ENCODE measurements at regions not wholly inside any gene's neighbourhood (a gene's known extent, or its start where the extent isn't known, plus 50 kb on each side); places are given as distances from the start of the nearest gene placed in this dataset.

DNA sequence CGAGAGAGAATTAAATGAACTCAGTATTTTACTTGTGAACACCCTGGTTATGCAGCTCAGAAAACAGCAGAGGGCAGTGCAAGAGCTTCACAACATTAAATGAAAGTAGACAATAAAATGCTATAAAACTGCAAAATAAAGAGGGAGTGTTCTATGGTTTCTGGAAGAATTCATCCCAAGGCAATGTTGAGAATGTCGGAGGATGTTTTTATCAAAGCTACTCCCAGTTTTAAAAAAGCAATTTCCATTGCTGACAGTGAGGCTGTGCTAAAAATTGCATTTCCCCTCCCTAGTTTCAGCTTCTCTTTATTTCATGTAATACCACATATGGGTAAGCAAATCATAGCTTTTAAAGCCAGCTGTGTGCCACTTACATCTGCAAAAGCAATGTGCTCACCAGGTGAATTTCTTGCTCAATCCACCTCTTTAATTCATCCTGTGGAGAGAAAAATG is 296.8 kb downstream of the RAB38 start:
- DNase-seq (ENCODE audit: low spot score in 2 of 2): no peak
- intact Hi-C loops (cut with DNase I; ENCODE audit: low total_unique reads): no loop called here
- 17 to 23% methylated on average over 2 of the region's 2 CpGs for WGBS, 2 donors
- H3K4me3 ChIP-seq (ENCODE audit: low read depth, poor library complexity, severe bottlenecking): no peak overlapping the region
- no peak for TF ChIP-seq POLR2A (IDR thresholded peaks at IDR 0.05)
- TF ChIP-seq, protein P1, sequence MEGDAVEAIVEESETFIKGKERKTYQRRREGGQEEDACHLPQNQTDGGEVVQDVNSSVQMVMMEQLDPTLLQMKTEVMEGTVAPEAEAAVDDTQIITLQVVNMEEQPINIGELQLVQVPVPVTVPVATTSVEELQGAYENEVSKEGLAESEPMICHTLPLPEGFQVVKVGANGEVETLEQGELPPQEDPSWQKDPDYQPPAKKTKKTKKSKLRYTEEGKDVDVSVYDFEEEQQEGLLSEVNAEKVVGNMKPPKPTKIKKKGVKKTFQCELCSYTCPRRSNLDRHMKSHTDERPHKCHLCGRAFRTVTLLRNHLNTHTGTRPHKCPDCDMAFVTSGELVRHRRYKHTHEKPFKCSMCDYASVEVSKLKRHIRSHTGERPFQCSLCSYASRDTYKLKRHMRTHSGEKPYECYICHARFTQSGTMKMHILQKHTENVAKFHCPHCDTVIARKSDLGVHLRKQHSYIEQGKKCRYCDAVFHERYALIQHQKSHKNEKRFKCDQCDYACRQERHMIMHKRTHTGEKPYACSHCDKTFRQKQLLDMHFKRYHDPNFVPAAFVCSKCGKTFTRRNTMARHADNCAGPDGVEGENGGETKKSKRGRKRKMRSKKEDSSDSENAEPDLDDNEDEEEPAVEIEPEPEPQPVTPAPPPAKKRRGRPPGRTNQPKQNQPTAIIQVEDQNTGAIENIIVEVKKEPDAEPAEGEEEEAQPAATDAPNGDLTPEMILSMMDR (IDR thresholded peaks at IDR 0.05): no peak

DNA sequence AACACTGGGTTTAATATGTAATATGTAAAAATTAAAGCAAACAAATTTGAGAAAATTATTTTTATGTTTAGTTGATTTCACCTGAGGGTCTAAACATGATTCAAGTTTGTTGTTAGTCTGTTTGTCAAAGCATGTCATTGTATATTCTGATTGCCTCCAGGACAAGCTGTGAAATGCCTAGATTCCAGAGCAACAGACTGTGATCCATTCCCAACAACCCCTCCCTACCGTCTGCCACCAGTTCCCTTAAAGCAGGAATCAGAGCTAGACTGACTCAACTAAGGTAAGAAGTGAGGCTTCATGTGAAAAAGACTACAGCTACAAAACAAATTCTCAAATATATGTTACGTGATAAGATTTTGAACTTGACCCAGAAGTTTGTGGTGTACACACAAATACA is 304.2 kb downstream of the RAB38 start:
- H3K4me3 ChIP-seq (ENCODE audit: low read depth, poor library complexity, severe bottlenecking): no peak overlapping the region
- intact Hi-C loops (cut with DNase I; ENCODE audit: low total_unique reads): no loop called here
- TF ChIP-seq POLR2A (IDR thresholded peaks at IDR 0.05): no peak
- TF ChIP-seq, protein P1 (IDR thresholded peaks at IDR 0.05): no peak
- 45 to 49% methylated on average over 2 of the region's 2 CpGs for WGBS, 2 donors
- no peak for DNase-seq (ENCODE audit: low spot score in 2 of 2)

DNA sequence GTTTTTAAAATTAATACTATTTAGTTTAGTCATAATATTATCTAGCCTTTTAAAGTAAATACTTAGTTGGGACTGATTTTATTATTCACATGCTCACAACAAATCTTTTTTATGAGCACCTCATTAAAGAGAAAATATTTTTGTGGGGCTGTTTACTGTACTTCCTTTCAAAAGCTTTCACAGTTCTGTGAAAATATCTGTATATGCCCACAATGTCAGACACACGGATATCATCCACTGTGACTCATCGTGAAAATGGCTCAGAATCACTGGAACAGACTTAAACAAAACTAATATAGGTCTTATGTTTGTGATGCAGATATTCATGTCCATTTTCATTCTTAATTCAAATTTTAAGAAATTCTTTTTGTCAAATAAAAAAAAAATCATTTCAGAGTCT is 305.2 kb downstream of the RAB38 start:
- TF ChIP-seq, protein P1 (IDR thresholded peaks at IDR 0.05): no peak
- no peak for TF ChIP-seq POLR2A (IDR thresholded peaks at IDR 0.05)
- H3K4me3 ChIP-seq (ENCODE audit: low read depth, poor library complexity, severe bottlenecking): no peak overlapping the region
- intact Hi-C loops (cut with DNase I; ENCODE audit: low total_unique reads): no loop called here
- DNase-seq (ENCODE audit: low spot score in 2 of 2): no peak
- 62 to 73% methylated on average over 2 of the region's 2 CpGs for WGBS, 2 donors

DNA sequence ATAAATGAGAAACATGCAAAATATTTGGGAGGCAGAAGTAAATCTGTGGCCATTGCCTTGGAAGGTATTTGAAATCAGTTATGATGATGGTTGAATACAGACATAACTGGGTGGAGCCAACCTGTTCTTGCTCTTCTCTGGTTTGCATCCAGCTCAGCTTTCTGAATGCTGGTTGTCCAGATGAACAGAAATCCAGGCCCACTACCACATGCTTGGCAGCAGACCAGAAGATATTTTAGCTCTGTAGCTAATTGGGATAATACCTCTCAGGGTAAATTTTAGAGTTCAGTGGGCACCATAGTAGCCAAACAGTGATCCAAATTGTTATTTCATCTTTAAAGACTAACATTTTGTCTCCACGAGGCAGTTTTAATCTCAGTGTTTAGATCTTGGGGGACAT is 308.3 kb downstream of the RAB38 start:
- no peak for TF ChIP-seq POLR2A (IDR thresholded peaks at IDR 0.05)
- TF ChIP-seq, protein P1 (IDR thresholded peaks at IDR 0.05): no peak
- WGBS, 2 donors: 75 to 97% methylated on average over 1 of the region's 1 CpG
- intact Hi-C loops (cut with DNase I; ENCODE audit: low total_unique reads): no loop called here

DNA sequence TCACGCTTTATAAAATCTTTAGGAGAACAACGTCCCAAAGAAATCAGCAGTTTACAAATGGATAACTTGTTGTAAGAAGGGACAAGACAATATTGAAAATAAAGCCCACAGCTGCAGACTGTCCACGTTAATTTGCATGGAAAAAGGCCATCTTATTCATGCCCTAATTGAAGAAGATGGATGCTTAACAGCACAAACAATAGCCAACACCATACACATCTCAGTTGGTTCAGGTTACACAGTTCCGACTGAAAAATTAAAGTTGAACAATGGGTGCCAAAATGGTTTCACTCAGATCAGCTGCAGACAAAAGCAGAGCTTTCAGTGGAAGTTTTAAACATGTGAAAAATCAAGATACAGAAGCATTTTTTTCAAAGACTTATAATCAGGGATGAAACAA is 314.2 kb downstream of the RAB38 start:
- no peak overlapping the region for H3K4me3 ChIP-seq (ENCODE audit: low read depth, poor library complexity, severe bottlenecking)
- TF ChIP-seq, protein P1 (IDR thresholded peaks at IDR 0.05): no peak
- no peak for TF ChIP-seq POLR2A (IDR thresholded peaks at IDR 0.05)
- intact Hi-C loops (cut with DNase I; ENCODE audit: low total_unique reads): no loop called here
- DNase-seq (ENCODE audit: low spot score in 2 of 2): no peak
- WGBS, 2 donors: 71 to 75% methylated on average over 4 of the region's 4 CpGs

More for the DNA sequence above, 308.3 kb downstream of the RAB38 start:
- DNase-seq (ENCODE audit: low spot score in 2 of 2): no peak
- H3K4me3 ChIP-seq (ENCODE audit: low read depth, poor library complexity, severe bottlenecking): no peak overlapping the region

DNA sequence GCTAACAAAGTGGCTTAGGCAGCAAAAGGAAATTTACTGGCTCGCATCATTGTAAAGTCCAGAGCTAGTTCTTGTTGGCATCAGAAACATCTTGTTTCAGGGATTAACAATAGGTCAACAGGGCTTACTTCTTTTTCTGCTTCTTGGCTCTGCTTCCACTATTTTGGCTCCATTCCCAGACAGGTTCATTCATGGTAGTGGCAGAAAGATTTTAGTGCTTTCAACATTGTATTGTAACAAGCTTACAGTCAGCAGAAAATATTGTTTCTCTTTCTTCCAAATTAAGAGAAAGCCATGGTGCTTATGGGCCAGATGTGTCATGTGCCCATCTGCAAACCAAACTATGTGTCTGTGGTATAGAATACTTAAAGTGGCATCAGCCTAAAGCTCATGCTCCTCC is 315.6 kb downstream of the RAB38 start:
- 44 to 60% methylated on average over 1 of the region's 1 CpG for WGBS, 2 donors
- DNase-seq (ENCODE audit: low spot score in 2 of 2): no peak

More for the DNA sequence above, 315.6 kb downstream of the RAB38 start:
- no peak overlapping the region for H3K4me3 ChIP-seq (ENCODE audit: low read depth, poor library complexity, severe bottlenecking)
- no peak for TF ChIP-seq POLR2A (IDR thresholded peaks at IDR 0.05)
- TF ChIP-seq, protein P1 (IDR thresholded peaks at IDR 0.05): no peak
- intact Hi-C loops (cut with DNase I; ENCODE audit: low total_unique reads): no loop called here

Measured in lower leg skin (tissue), 4 donors.